HepG2 (cell line): ENCODE measurements at regions not wholly inside any gene's neighbourhood (a gene's known extent, or its start where the extent isn't known, plus 50 kb on each side); places are given as distances from the start of the nearest gene placed in this dataset.

Experiments used
- ASH2L ChIP-seq: fragments of 300-600, 200-600 bp; sonication (generic); IDR thresholded peaks from 2 replicates; pipeline ENCODE4 v1.7.0; 2017; ENCODE audit warnings: low read depth, mild to moderate bottlenecking, moderate library complexity, mixed read lengths, low read length; ENCODE audit not compliant: insufficient read length
- CHD2 ChIP-seq: IDR thresholded peaks from 2 replicates; pipeline ENCODE4 v1.6.1; 2011; ENCODE audit warnings: low read depth, low read length, improper control_type of control experiment
- GATA4 ChIP-seq: sonication (generic); IDR thresholded peaks from 2 replicates; pipeline ENCODE4 v1.6.1; 2016; ENCODE audit warnings: antibody characterized with exemption, low read depth, borderline replicate concordance
- HNF4A ChIP-seq: sonication (generic); formaldehyde crosslinking; IDR thresholded peaks from 2 replicates; pipeline ENCODE4 v1.4.0; 2020; ENCODE audit warnings: missing genetic modification reagents
- HNF4G ChIP-seq, 2 experiments: sonication (generic) in 1 of 2; formaldehyde crosslinking in 1 of 2; IDR thresholded peaks; 2 replicates each; pipeline versions ENCODE4 v1.4.0 to v1.6.1; 2011 to 2020; ENCODE audit warnings: borderline replicate concordance in 2 of 2, low read depth in 2 of 2, mild to moderate bottlenecking in 2 of 2, low read length in 1 of 2, missing genetic modification reagents in 1 of 2, moderate library complexity in 1 of 2
- JUND ChIP-seq: sonication (generic); formaldehyde crosslinking; IDR thresholded peaks from 2 replicates; pipeline ENCODE4 v1.8.0; 2022; ENCODE audit warnings: mild to moderate bottlenecking, missing genetic modification reagents
- KMT2A ChIP-seq: sonication (generic); formaldehyde crosslinking; IDR thresholded peaks from 2 replicates; pipeline ENCODE4 v1.4.0; 2020; ENCODE audit warnings: missing genetic modification reagents
- LCORL ChIP-seq, 2 experiments: fragments of 450-650 bp in 1 of 2; sonication (generic) in 1 of 2; formaldehyde crosslinking in 1 of 2; IDR thresholded peaks; 2 replicates each; pipeline versions ENCODE4 v1.5.0 to v1.6.1; 2017 to 2020; ENCODE audit warnings: antibody characterized with exemption in 1 of 2, missing genetic modification reagents in 1 of 2
- MNT ChIP-seq: fragments of 450-650 bp; IDR thresholded peaks from 2 replicates; pipeline ENCODE4 v1.6.1; 2016
- NCOA2 ChIP-seq: sonication (generic); formaldehyde crosslinking; IDR thresholded peaks from 2 replicates; pipeline ENCODE4 v1.8.0; 2022; ENCODE audit warnings: inconsistent platforms
- SOX5 ChIP-seq: IDR thresholded peaks from 2 replicates; pipeline ENCODE4 v1.6.1; 2016; ENCODE audit warnings: borderline replicate concordance
- TAF15 ChIP-seq: fragments of 200-400 bp; formaldehyde crosslinking; IDR thresholded peaks from one replicate; pipeline ENCODE4 v1.6.1; 2018; ENCODE audit warnings: mild to moderate bottlenecking, low read depth, low read length; ENCODE audit not compliant: poor library complexity, severe bottlenecking
- TBX3 ChIP-seq: fragments of 450-650 bp; IDR thresholded peaks from 2 replicates; pipeline ENCODE4 v1.6.1; 2017; ENCODE audit warnings: antibody characterized with exemption, mild to moderate bottlenecking, inconsistent platforms, borderline replicate concordance
- TEAD2 ChIP-seq: sonication (generic); formaldehyde crosslinking; IDR thresholded peaks from 2 replicates; pipeline ENCODE4 v1.9.0; 2021; ENCODE audit warnings: missing genetic modification reagents
- TERF1 ChIP-seq: sonication (generic); formaldehyde crosslinking; IDR thresholded peaks from 2 replicates; pipeline ENCODE4 v1.8.0; 2022; ENCODE audit warnings: mild to moderate bottlenecking, missing genetic modification reagents, moderate library complexity
- U2AF1 ChIP-seq: fragments of 200-400 bp; formaldehyde crosslinking; optimal IDR thresholded peaks from 2 replicates; pipeline ENCODE3; 2017; ENCODE audit warnings: mild to moderate bottlenecking, low read depth, low read length
- YY1 ChIP-seq: IDR thresholded peaks from 2 replicates; pipeline ENCODE4 v1.6.1; 2011; ENCODE audit warnings: low read length, low read depth, moderate library complexity, mild to moderate bottlenecking; ENCODE audit not compliant: insufficient read depth, insufficient replicate concordance
- ZKSCAN8 ChIP-seq: IDR thresholded peaks from 2 replicates; pipeline ENCODE4 v1.6.1; 2016; ENCODE audit warnings: borderline replicate concordance, missing genetic modification reagents, missing compliant biosample characterization
- ZNF12 ChIP-seq: sonication (generic); formaldehyde crosslinking; IDR thresholded peaks from 2 replicates; pipeline ENCODE4 v1.5.0; 2020; ENCODE audit warnings: missing genetic modification reagents
- ZNF205 ChIP-seq: IDR thresholded peaks from 2 replicates; pipeline ENCODE4 v1.6.1; 2018; ENCODE audit warnings: missing biosample characterization, missing genetic modification reagents
- ZNF256 ChIP-seq: sonication (generic); formaldehyde crosslinking; conservative IDR thresholded peaks from 2 replicates; pipeline ENCODE4 v1.4.0; 2020; ENCODE audit warnings: missing genetic modification reagents
- ZNF430 ChIP-seq: sonication (generic); formaldehyde crosslinking; IDR thresholded peaks from 2 replicates; pipeline ENCODE4 v1.9.0; 2021; ENCODE audit warnings: mild to moderate bottlenecking, missing genetic modification reagents
- ZNF709 ChIP-seq: sonication (generic); formaldehyde crosslinking; IDR thresholded peaks from 2 replicates; pipeline ENCODE4 v1.5.0; 2020; ENCODE audit warnings: mild to moderate bottlenecking, missing genetic modification reagents
- TF ChIP-seq, protein P1 (sequence below): IDR thresholded peaks from 2 replicates; pipeline ENCODE4 v1.6.1; 2016; ENCODE audit warnings: mild to moderate bottlenecking
- TF ChIP-seq, protein P2 (sequence below): sonication (generic); formaldehyde crosslinking; IDR thresholded peaks from 2 replicates; pipeline ENCODE4 v1.8.1; 2023; ENCODE audit warnings: mild to moderate bottlenecking, missing genetic modification reagents, borderline replicate concordance
- TF ChIP-seq, protein P3 (sequence below): sonication (generic); formaldehyde crosslinking; IDR thresholded peaks from 2 replicates; pipeline ENCODE4 v1.5.0; 2020; ENCODE audit warnings: missing genetic modification reagents, mild to moderate bottlenecking, borderline replicate concordance

DNA sequence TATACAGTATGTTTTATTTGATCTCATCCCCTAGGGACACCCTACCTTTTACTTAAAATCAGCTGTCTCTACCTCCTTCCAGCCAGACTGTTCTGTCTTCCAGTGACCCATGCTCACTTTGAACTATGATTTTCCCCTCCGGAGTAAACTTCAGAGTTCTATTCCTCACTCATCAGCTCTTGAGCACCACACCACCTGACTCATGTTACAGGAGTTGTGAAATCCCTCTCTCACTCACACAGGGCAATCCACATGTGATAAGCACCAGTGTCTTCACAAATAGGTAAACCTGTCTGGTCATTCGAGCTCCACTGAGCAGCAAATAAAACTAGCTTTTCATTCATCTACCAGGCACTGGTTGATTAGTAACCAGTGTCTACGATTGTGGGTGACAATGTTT is 177.3 kb upstream of the BMP4 start (continued):
- TF ChIP-seq NCOA2 = peak; percentile 95
- TF ChIP-seq, protein P1, sequence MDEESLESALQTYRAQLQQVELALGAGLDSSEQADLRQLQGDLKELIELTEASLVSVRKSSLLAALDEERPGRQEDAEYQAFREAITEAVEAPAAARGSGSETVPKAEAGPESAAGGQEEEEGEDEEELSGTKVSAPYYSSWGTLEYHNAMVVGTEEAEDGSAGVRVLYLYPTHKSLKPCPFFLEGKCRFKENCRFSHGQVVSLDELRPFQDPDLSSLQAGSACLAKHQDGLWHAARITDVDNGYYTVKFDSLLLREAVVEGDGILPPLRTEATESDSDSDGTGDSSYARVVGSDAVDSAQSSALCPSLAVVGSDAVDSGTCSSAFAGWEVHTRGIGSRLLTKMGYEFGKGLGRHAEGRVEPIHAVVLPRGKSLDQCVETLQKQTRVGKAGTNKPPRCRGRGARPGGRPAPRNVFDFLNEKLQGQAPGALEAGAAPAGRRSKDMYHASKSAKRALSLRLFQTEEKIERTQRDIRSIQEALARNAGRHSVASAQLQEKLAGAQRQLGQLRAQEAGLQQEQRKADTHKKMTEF = peak; percentile 89
- no peak for TF ChIP-seq KMT2A (CRISPR knock-in tag)
- peak; percentile 90 for TF ChIP-seq ZNF205 (CRISPR knock-in tag)
- no peak for TF ChIP-seq YY1
- peak; percentile 22; the same call in 1 of the 2 replicates for TF ChIP-seq JUND (CRISPR knock-in tag)
- TF ChIP-seq CHD2 = no peak
- no peak for TF ChIP-seq U2AF1
- no peak for TF ChIP-seq TEAD2 (CRISPR knock-in tag)
- TF ChIP-seq, protein P2, sequence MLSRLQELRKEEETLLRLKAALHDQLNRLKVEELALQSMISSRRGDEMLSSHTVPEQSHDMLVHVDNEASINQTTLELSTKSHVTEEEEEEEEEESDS (CRISPR knock-in tag) = no peak
- peak; percentile 30; the same call in 1 of the 2 replicates for TF ChIP-seq MNT
- TF ChIP-seq ZKSCAN8 (CRISPR knock-in tag) = peak; percentile 96
- TF ChIP-seq ZNF709 (CRISPR knock-in tag) = 0 out of 2 replicates have a peak, but pooled peaks have one; percentile 29
- TF ChIP-seq, protein P3, sequence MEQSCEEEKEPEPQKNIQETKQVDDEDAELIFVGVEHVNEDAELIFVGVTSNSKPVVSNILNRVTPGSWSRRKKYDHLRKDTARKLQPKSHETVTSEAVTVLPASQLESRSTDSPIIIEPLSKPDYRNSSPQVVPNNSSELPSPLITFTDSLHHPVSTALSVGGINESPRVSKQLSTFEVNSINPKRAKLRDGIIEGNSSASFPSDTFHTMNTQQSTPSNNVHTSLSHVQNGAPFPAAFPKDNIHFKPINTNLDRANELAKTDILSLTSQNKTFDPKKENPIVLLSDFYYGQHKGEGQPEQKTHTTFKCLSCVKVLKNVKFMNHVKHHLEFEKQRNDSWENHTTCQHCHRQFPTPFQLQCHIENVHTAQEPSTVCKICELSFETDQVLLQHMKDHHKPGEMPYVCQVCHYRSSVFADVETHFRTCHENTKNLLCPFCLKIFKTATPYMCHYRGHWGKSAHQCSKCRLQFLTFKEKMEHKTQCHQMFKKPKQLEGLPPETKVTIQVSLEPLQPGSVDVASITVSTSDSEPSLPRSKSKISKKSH (CRISPR knock-in tag) = no peak
- peak; percentile 82; the same call in 1 of the 2 replicates for TF ChIP-seq ZNF12 (CRISPR knock-in tag)
- TF ChIP-seq ASH2L = no peak
- no peak for TF ChIP-seq ZNF256 (CRISPR knock-in tag)
- TF ChIP-seq TERF1 (CRISPR knock-in tag) = no peak
- no peak; the same call in 1 of the 2 replicates for TF ChIP-seq ZNF430 (CRISPR knock-in tag)
- peak; percentile 86 for TF ChIP-seq HNF4G (IDR thresholded peaks at IDR 0.05; ENCODE audit: borderline replicate concordance, low read depth, low read length)
- TF ChIP-seq HNF4G (CRISPR knock-in tag; IDR thresholded peaks at IDR 0.05; ENCODE audit: borderline replicate concordance, low read depth) = peak; percentile 87; the same call in 1 of the 2 replicates
- no peak for TF ChIP-seq LCORL (IDR thresholded peaks at IDR 0.05)
- peak; percentile 72 for TF ChIP-seq LCORL (CRISPR knock-in tag; IDR thresholded peaks at IDR 0.05)
- peak; percentile 97 for TF ChIP-seq HNF4A
- TF ChIP-seq GATA4 = peak; percentile 83; the same call in 1 of the 2 replicates
- TF ChIP-seq SOX5 (CRISPR knock-in tag) = peak; percentile 94
- TF ChIP-seq TAF15 = no peak
- TF ChIP-seq TBX3 = peak; percentile 28; the same call in 1 of the 2 replicates
